Stimulated activated memory B cell treated with anti-CD40 and anti-IgM and Interleukin-4, amounts not matched to agents 10 μg/mL and 1 μg/mL and 100 μg/mL, for 72 hours (primary cell): ENCODE measurements at regions not wholly inside any gene's neighbourhood (a gene's known extent, or its start where the extent isn't known, plus 50 kb on each side); places are given as distances from the start of the nearest gene placed in this dataset.
A peak's percentile ranks its signal among the peaks of the same experiment; 100 is the strongest.
"Not testable (repeated sequence)": the region's sequence is repeated elsewhere in the genome, so short reads cannot be mapped to it uniquely, and the experiment has no call there.

Experiments used
- ATAC-seq: fragments of 150-1000 bp; cut with Tn5 transposase; 2 replicates; pipeline ENCODE4 v1.10.0; 2021
- H3K27ac Mint-ChIP-seq: one replicate; pipeline ENCODE4 v1.8.0; 2022; ENCODE audit warnings: mild to moderate bottlenecking, mixed read lengths
- H3K27me3 Mint-ChIP-seq: one replicate; pipeline ENCODE4 v1.8.0; 2022; ENCODE audit warnings: mixed read lengths
- H3K36me3 Mint-ChIP-seq: one replicate; pipeline ENCODE4 v1.8.0; 2022; ENCODE audit warnings: mixed read lengths
- H3K4me1 Mint-ChIP-seq: one replicate; pipeline ENCODE4 v1.8.0; 2022; ENCODE audit warnings: mixed read lengths
- H3K4me3 Mint-ChIP-seq: one replicate; pipeline ENCODE4 v1.8.0; 2022; ENCODE audit warnings: mild to moderate bottlenecking, moderate library complexity, mixed read lengths
- H3K9me3 Mint-ChIP-seq: one replicate; pipeline ENCODE4 v1.8.0; 2022; ENCODE audit warnings: mixed read lengths

GRCh38 chr16:16448423-16448822, 69.5 kb downstream of the NPIPA7 start:
- not testable (repeated sequence) for H3K36me3 Mint-ChIP-seq, H3K9me3 Mint-ChIP-seq

GRCh38 chr16:16449712-16450237, 70.8 kb downstream of the NPIPA7 start:
- not testable (repeated sequence) for H3K27me3 Mint-ChIP-seq, H3K36me3 Mint-ChIP-seq, ATAC-seq, H3K9me3 Mint-ChIP-seq, H3K4me3 Mint-ChIP-seq, H3K27ac Mint-ChIP-seq, H3K4me1 Mint-ChIP-seq

More at GRCh38 chr16:16448423-16448822, 69.5 kb downstream of the NPIPA7 start:
- H3K27ac Mint-ChIP-seq, H3K4me3 Mint-ChIP-seq, ATAC-seq, H3K27me3 Mint-ChIP-seq, H3K4me1 Mint-ChIP-seq: not testable (repeated sequence)

DNA sequence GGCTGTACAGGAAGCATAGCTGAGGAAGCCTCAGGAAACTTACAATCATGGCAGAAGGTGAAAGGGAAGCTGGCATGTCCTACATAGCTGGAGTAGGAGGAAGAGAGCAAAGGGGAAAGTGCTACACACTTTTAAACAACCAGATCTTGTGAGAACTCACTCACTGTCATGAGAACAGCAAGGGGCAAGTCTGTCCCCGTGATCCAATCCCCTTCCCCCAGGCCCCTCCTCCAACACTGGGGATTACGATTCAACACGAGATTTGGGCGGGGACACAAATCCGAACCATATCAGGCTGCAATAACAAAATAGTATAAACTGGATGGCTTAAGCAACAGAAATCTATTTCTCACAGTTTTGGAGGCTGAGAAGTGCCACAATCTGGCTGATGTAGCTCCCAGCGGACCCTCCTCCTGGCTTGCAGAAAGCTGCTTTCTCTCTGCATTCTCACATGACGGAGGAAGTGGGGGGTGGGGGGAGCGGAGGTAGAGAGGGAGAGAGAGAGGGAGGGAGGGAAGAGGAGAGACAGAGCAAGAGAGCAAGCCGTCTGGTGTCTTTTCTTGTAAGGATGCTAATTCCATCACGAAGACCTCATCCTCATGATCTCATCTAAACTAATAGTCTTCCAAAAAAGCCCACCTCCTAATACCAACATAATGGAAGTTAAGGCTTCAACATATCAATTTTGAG, 72.9 kb downstream of the NPIPA7 start:
- not testable (repeated sequence) for H3K36me3 Mint-ChIP-seq, H3K4me1 Mint-ChIP-seq, H3K9me3 Mint-ChIP-seq, ATAC-seq, H3K4me3 Mint-ChIP-seq, H3K27me3 Mint-ChIP-seq, H3K27ac Mint-ChIP-seq

DNA sequence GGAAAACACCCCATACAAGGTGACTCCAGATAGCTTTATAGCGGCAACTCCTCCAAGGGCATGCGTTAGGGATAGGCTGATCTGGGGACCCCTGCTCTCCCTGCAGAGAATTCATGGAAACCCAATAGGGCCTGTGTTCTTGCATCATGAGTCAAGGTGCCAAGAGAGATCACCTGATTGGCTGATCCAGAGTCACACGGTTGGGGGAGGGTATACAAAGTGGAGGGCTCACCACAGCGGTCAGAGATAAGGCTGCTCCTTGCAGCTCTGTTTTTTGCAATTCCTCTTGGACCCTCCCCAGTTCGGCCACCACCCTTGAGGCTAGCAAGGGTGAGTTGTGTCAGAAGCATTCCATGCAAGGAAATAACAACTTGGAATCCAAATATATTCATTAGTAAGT, 79.6 kb downstream of the NPIPA7 start:
- H3K9me3 Mint-ChIP-seq, ATAC-seq, H3K36me3 Mint-ChIP-seq, H3K27ac Mint-ChIP-seq, H3K27me3 Mint-ChIP-seq, H3K4me3 Mint-ChIP-seq, H3K4me1 Mint-ChIP-seq: not testable (repeated sequence)

- H3K4me3 Mint-ChIP-seq, H3K9me3 Mint-ChIP-seq, H3K27me3 Mint-ChIP-seq, H3K4me1 Mint-ChIP-seq, ATAC-seq, H3K27ac Mint-ChIP-seq, H3K36me3 Mint-ChIP-seq: not testable (repeated sequence)
Observed at GRCh38 chr16:16463792-16464191, 84.9 kb downstream of the NPIPA7 start.

DNA sequence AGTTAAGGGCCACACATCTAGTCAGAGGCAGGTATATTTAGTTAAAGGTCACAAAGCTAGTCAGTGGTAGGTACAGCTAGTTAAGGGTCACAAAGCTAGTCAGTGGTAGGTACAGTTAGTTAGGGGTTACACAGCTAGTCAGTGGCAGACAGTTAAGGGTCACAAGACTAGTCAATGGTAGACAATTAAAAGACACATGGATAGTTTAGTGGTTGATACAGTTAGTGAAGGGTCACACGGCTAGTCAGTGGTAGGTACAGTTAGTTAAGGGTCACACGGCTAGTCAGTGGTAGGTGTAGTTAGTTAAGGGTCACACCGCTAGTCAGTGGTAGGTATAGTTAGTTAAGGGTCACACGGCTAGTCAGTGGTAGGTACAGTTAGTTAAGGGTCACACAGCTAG, 110.0 kb downstream of the NPIPA7 start:
- H3K27me3 Mint-ChIP-seq, H3K36me3 Mint-ChIP-seq, H3K4me1 Mint-ChIP-seq, H3K4me3 Mint-ChIP-seq, ATAC-seq, H3K9me3 Mint-ChIP-seq, H3K27ac Mint-ChIP-seq: not testable (repeated sequence)

- not testable (repeated sequence) for H3K4me3 Mint-ChIP-seq, H3K36me3 Mint-ChIP-seq
Observed at GRCh38 chr16:16489466-16489865, 110.5 kb downstream of the NPIPA7 start.

GRCh38 chr16:16494114-16494513, 115.2 kb downstream of the NPIPA7 start:
- ATAC-seq, result peak; percentile 70
- H3K4me1 Mint-ChIP-seq, H3K9me3 Mint-ChIP-seq, H3K36me3 Mint-ChIP-seq, H3K27me3 Mint-ChIP-seq, H3K4me3 Mint-ChIP-seq, H3K27ac Mint-ChIP-seq: not testable (repeated sequence)

More at GRCh38 chr16:16489466-16489865, 110.5 kb downstream of the NPIPA7 start:
- not testable (repeated sequence) for H3K27me3 Mint-ChIP-seq, H3K27ac Mint-ChIP-seq, H3K4me1 Mint-ChIP-seq, ATAC-seq, H3K9me3 Mint-ChIP-seq

DNA sequence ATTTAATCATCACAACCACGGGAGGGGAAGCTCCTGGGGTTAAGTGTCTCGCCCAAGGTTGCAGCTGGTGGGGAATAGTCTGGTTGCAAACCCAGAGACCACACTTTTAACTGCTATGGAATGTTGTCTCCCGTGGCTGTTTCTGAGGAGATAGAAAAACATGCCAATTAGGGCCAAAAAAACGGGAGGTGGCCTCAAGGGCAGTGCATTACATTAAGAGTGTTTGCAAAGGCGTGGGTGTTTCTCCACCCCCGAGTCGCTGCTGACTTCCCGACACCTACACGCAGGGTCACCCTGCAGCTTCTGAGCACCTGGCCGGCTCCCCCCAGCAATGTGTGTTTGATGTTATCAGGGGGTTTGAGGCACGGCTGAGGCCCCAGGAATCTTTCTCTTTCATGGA, 116.1 kb downstream of the NPIPA7 start:
- not testable (repeated sequence) for H3K27me3 Mint-ChIP-seq, H3K4me3 Mint-ChIP-seq, H3K4me1 Mint-ChIP-seq, H3K9me3 Mint-ChIP-seq, H3K36me3 Mint-ChIP-seq, ATAC-seq, H3K27ac Mint-ChIP-seq

GRCh38 chr16:16499875-16500274, 120.9 kb downstream of the NPIPA7 start:
- H3K4me3 Mint-ChIP-seq, H3K36me3 Mint-ChIP-seq, ATAC-seq, H3K4me1 Mint-ChIP-seq, H3K27me3 Mint-ChIP-seq, H3K27ac Mint-ChIP-seq, H3K9me3 Mint-ChIP-seq: not testable (repeated sequence)

DNA sequence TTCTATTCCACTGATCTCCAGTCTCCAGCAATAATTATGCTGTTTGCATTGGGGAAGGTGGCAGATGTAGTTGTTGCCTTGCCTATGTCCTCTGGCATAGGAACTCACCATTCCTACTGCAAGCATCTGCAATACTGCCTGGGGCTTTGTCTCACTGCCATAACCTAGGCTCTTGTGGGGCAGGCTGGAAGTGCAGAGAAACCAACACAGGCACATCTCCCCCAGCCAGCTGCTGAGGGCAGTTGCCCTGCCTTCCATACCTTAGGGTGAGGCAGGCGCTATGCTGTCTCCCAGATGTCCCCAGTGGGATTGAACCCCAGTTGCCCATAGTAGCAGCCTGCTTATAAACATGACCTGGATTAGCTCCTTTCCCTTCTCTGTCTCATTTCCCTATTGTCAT, 128.1 kb downstream of the NPIPA7 start:
- H3K27me3 Mint-ChIP-seq, H3K27ac Mint-ChIP-seq, H3K4me3 Mint-ChIP-seq, H3K9me3 Mint-ChIP-seq, ATAC-seq, H3K36me3 Mint-ChIP-seq, H3K4me1 Mint-ChIP-seq: not testable (repeated sequence)

DNA sequence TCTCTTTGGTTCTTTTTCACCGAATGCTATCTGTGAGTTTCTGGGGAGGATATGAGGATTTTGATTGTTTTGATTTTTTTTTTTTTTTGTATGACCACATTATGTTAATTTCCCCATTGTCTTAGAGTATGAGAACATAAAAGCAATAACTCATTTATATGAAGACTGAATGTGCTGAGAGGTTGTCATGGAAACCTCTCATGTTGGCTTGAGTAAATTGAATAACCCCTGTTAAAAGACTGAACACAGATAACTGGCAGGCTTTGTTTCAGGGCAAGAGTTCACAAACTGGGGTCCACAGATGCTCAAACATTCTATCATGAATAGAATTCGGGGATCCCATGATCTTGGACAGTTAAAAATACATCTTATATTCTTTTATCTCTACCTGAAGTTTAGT, 129.4 kb downstream of the NPIPA7 start:
- H3K27ac Mint-ChIP-seq, H3K9me3 Mint-ChIP-seq, H3K36me3 Mint-ChIP-seq, H3K4me3 Mint-ChIP-seq, H3K27me3 Mint-ChIP-seq, H3K4me1 Mint-ChIP-seq, ATAC-seq: not testable (repeated sequence)

GRCh38 chr16:16519395-16519794, 140.5 kb downstream of the NPIPA7 start:
- H3K36me3 Mint-ChIP-seq, H3K27me3 Mint-ChIP-seq, H3K4me1 Mint-ChIP-seq, H3K9me3 Mint-ChIP-seq, H3K27ac Mint-ChIP-seq, H3K4me3 Mint-ChIP-seq, ATAC-seq: not testable (repeated sequence)

- H3K9me3 Mint-ChIP-seq, H3K27ac Mint-ChIP-seq, H3K27me3 Mint-ChIP-seq, H3K36me3 Mint-ChIP-seq, H3K4me1 Mint-ChIP-seq, ATAC-seq, H3K4me3 Mint-ChIP-seq: not testable (repeated sequence)
Observed at GRCh38 chr16:16521239-16522002, 142.5 kb downstream of the NPIPA7 start.

DNA sequence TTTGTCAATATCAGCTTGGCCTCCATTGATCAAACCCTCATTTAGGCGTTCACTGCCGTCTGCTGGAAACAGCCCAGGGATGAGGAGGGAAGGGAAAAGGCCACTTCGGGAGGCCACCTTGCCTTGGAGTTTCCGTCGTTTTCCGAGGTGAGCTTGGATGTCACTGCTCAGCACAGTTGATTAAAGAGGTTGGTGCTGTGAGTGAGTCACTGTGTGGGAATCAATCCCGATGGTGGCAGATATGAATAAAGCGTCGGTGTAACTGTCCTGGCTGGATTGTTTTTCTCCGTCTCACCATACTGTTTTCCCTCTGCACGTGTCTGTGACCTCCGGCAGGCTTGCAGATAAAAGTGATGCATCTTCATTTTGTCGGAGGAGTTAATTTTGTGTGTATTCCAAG, 148.1 kb downstream of the NPIPA7 start:
- not testable (repeated sequence) for H3K4me3 Mint-ChIP-seq, H3K4me1 Mint-ChIP-seq, H3K27ac Mint-ChIP-seq, H3K9me3 Mint-ChIP-seq, H3K36me3 Mint-ChIP-seq, ATAC-seq, H3K27me3 Mint-ChIP-seq

GRCh38 chr16:16530744-16531143, 151.8 kb downstream of the NPIPA7 start:
- not testable (repeated sequence) for H3K4me1 Mint-ChIP-seq, H3K4me3 Mint-ChIP-seq, H3K27me3 Mint-ChIP-seq, H3K36me3 Mint-ChIP-seq, ATAC-seq, H3K27ac Mint-ChIP-seq, H3K9me3 Mint-ChIP-seq
